ENCODE measurements at regions not wholly inside any gene's neighbourhood (a gene's known extent, or its start where the extent isn't known, plus 50 kb on each side); places are given as distances from the start of the nearest gene placed in this dataset.

DNA sequence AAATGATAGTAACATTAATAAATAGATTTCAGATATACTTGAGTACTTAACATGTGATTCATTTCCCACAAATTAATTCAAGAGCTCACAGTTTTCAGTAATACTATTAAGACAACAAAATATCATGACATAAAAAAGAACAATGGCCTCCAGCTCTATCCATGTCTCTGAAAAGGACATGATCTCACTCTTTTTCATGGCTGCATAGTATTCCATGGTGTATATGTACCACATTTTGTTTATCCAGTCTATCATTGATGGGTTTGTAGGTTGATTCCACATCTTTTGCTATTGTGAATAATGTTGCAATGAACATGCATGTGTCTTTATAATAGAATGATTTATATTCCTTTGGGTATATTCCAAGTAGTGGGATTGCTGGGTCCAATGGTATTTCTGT is 1012.8 kb upstream of the ALCAM start:
- H3K18ac ChIP-seq (ENCODE audit: insufficient read length, low read depth, low read length) = no peak overlapping the region
- H2BK120ac ChIP-seq (ENCODE audit: low read depth, low read length, poor library complexity, severe bottlenecking) = no peak overlapping the region
- H4K8ac ChIP-seq (replicated peaks; ENCODE audit: insufficient read length, low read depth, low read length) = no peak overlapping the region
- Mint-ChIP-seq H3K36me3 (ENCODE audit: insufficient read depth in 1 of 3, low read depth in 3 of 3) (peaks cover 4 to 17% (median 11%) of the 10 kb centered on the region in 3 experiments; a peak in 5 of 7 replicates), H3K27me3 (ENCODE audit: low read depth) (no peaks in the 10 kb centered on the region), H3K27ac (no peak overlapping the region), H3K9me3 (peaks cover 15 to 20% of the 10 kb centered on the region in 2 experiments), H3K4me1 (no peaks in the 10 kb centered on the region; a peak in 1 of 4 replicates), H3K4me3 (no peak overlapping the region)
- H2BK20ac ChIP-seq (ENCODE audit: low read depth, low read length, poor library complexity, severe bottlenecking) = no peak overlapping the region
- H2BK5ac ChIP-seq (ENCODE audit: insufficient read length, low read length) = no peak overlapping the region
- H2BK12ac ChIP-seq (ENCODE audit: insufficient read length, low read depth, low read length) = no peak overlapping the region
- H3K27ac ChIP-seq (ENCODE audit: insufficient read length, low read depth, low read length) = no peak overlapping the region
- no peaks in the 10 kb centered on the region for H3K9me3 ChIP-seq (ENCODE audit: control insufficient read depth, low read depth, low read length)
- no peak for DNase-seq
- H3K56ac ChIP-seq (ENCODE audit: insufficient read length, low read depth, low read length) = no peak overlapping the region
- no peak overlapping the region for H3T11ph ChIP-seq (ENCODE audit: low read length)
- no peak overlapping the region for H3K4me2 ChIP-seq (ENCODE audit: insufficient read depth, insufficient read length, low read length)
- no peak overlapping the region for H2AK5ac ChIP-seq (ENCODE audit: insufficient read length, low read length)
- H3K23ac ChIP-seq (ENCODE audit: insufficient read length, low read depth, low read length) = no peak overlapping the region
- no peaks in the 10 kb centered on the region for H4K20me1 ChIP-seq (ENCODE audit: control insufficient read depth, insufficient read depth, insufficient read length)
- no peaks in the 10 kb centered on the region for H3K4me1 ChIP-seq (ENCODE audit: insufficient read depth, low read length)
- no peak overlapping the region for H4K91ac ChIP-seq (ENCODE audit: insufficient read length, low read depth, low read length)
- TF ChIP-seq, protein P1, sequence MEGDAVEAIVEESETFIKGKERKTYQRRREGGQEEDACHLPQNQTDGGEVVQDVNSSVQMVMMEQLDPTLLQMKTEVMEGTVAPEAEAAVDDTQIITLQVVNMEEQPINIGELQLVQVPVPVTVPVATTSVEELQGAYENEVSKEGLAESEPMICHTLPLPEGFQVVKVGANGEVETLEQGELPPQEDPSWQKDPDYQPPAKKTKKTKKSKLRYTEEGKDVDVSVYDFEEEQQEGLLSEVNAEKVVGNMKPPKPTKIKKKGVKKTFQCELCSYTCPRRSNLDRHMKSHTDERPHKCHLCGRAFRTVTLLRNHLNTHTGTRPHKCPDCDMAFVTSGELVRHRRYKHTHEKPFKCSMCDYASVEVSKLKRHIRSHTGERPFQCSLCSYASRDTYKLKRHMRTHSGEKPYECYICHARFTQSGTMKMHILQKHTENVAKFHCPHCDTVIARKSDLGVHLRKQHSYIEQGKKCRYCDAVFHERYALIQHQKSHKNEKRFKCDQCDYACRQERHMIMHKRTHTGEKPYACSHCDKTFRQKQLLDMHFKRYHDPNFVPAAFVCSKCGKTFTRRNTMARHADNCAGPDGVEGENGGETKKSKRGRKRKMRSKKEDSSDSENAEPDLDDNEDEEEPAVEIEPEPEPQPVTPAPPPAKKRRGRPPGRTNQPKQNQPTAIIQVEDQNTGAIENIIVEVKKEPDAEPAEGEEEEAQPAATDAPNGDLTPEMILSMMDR (conservative IDR thresholded peaks at IDR 0.05) = no peak
- no peak overlapping the region for H2BK15ac ChIP-seq (ENCODE audit: low read depth, low read length)
- no peaks in the 10 kb centered on the region for H3K79me1 ChIP-seq (ENCODE audit: insufficient read depth, low read depth, low read length, poor library complexity, severe bottlenecking)
- H3K14ac ChIP-seq (ENCODE audit: insufficient read depth, low read length) = no peak overlapping the region
- no peak overlapping the region for H3K4ac ChIP-seq (ENCODE audit: low read depth, low read length)
- H2AFZ ChIP-seq (ENCODE audit: low read length) = no peak overlapping the region
- H3K23me2 ChIP-seq (ENCODE audit: insufficient read length, low read depth, low read length, poor library complexity, severe bottlenecking) = no peaks in the 10 kb centered on the region
- H3K79me2 ChIP-seq (ENCODE audit: insufficient read depth, low read length) = no peaks in the 10 kb centered on the region
- H3K27me3 ChIP-seq (ENCODE audit: insufficient read depth, low read length) = no peaks in the 10 kb centered on the region
- no peak overlapping the region for H4K5ac ChIP-seq (ENCODE audit: insufficient read length, low read depth, low read length)
- H3K9ac ChIP-seq (ENCODE audit: extremely low read depth, insufficient read length, low read length) = no peak overlapping the region
